ENCODE measurements at regions not wholly inside any gene's neighbourhood (a gene's known extent, or its start where the extent isn't known, plus 50 kb on each side); places are given as distances from the start of the nearest gene placed in this dataset.

- Histone ChIP-seq H3K79me2 (ENCODE audit: control insufficient read depth in 1 of 2, insufficient read depth in 2 of 2, low read length in 2 of 2) (no peaks in the 10 kb centered on the region), H3K4me2 (ENCODE audit: insufficient read depth in 1 of 2, low read depth in 2 of 2, low read length in 2 of 2) (no peak overlapping the region)
- POLR2A ChIA-PET (ENCODE audit: partially characterized antibody) = no interaction called here
These were observed 464.3 kb upstream of the THRB start for GRCh38 chr3:24958910-24959447.

More at GRCh38 chr3:24958910-24959447, 464.3 kb upstream of the THRB start:
- H3K23me2 ChIP-seq (ENCODE audit: low read depth, low read length) = no peaks in the 10 kb centered on the region
- H3K9me3 ChIP-seq (ENCODE audit: insufficient read depth in 2 of 2, low read depth in 1 of 2, low read length in 1 of 2) = no peaks in the 10 kb centered on the region
- no peak overlapping the region for H3K27ac ChIP-seq (ENCODE audit: low read depth, low read length)
- no peak overlapping the region for H2AFZ ChIP-seq (ENCODE audit: low read length)
- no peak for DNase-seq (ENCODE audit: low read depth in 1 of 2, low spot score in 2 of 2)
- H3K14ac ChIP-seq (ENCODE audit: insufficient read length) = no peak overlapping the region
- H2BK12ac ChIP-seq (ENCODE audit: low read depth, low read length) = no peak overlapping the region
- CTCF ChIA-PET (ENCODE audit: partially characterized antibody) = interaction anchor here (0.8 to 1.0 kb wide), 2 partner anchors 75 to 628 kb away, joined by 3 read pairs; no protein-coding TSS in a partner anchor
- H4K20me1 ChIP-seq (replicated peaks in 1 of 2; ENCODE audit: control insufficient read depth in 1 of 2, insufficient read depth in 2 of 2, low read length in 2 of 2) = peaks cover 0 to 1% of the 10 kb centered on the region in 2 experiments
- TF ChIP-seq FOSL1 (IDR thresholded peaks at IDR 0.05; ENCODE audit: insufficient read depth, low read depth, low read length) = no peak
- TF ChIP-seq RNF2 (IDR thresholded peaks at IDR 0.05; ENCODE audit: borderline replicate concordance, low read depth, low read length, missing control alignments, poor library complexity, severe bottlenecking) = no peak
- TF ChIP-seq CBX8 (IDR thresholded peaks at IDR 0.05; ENCODE audit: borderline replicate concordance, low read depth, low read length) = no peak
- TF ChIP-seq KDM1A (IDR thresholded peaks at IDR 0.05; ENCODE audit: borderline replicate concordance, low read length) = no peak
- no peak overlapping the region for H2BK5ac ChIP-seq (ENCODE audit: low read depth, low read length)
- H3K27me3 ChIP-seq (replicated peaks in 1 of 4; ENCODE audit: control insufficient read depth in 3 of 4, extremely low read depth in 1 of 4, insufficient read depth in 3 of 4, low read length in 3 of 4) = peaks cover 29 to 46% (median 38%) of the 10 kb centered on the region in 4 experiments
- WGBS, 2 experiments (ENCODE audit: extremely low coverage in 1 of 2, insufficient coverage in 1 of 2, insufficient read length in 1 of 2, insufficient replicate concordance in 2 of 2, low coverage in 1 of 2, low lambda C conversion rate in 2 of 2, missing lambda C conversion rate in 1 of 2) = 87% methylated on average over 5 of the region's 5 CpGs; no CpG with 5 or more reads in 1 of the 2 experiments
- no peak overlapping the region for H2BK20ac ChIP-seq (ENCODE audit: low read length)
- no peaks in the 10 kb centered on the region for H3K4me1 ChIP-seq (replicated peaks in 1 of 4; ENCODE audit: control insufficient read depth in 3 of 4, insufficient read depth in 4 of 4, low read length in 3 of 4)
- H3K4me3 ChIP-seq (ENCODE audit: extremely low read depth in 1 of 4, insufficient read depth in 2 of 4, low read depth in 3 of 4, low read length in 4 of 4) = no peak overlapping the region
- H3K36me3 ChIP-seq (ENCODE audit: control insufficient read depth in 2 of 4, insufficient read depth in 4 of 4, low read length in 3 of 4) = no peaks in the 10 kb centered on the region
- no peak overlapping the region for H2AK5ac ChIP-seq (ENCODE audit: low read depth, low read length)
- no peak overlapping the region for H3K23ac ChIP-seq (ENCODE audit: insufficient read length)
- H4K8ac ChIP-seq (ENCODE audit: extremely low read depth, insufficient read depth, low read length) = no peak overlapping the region
- no peak overlapping the region for H3K4ac ChIP-seq (replicated peaks; ENCODE audit: insufficient read length, low read depth, low read length)
- H3K79me1 ChIP-seq (ENCODE audit: low read depth, low read length) = no peaks in the 10 kb centered on the region
- no peak overlapping the region for H3K9ac ChIP-seq (replicated peaks in 1 of 4; ENCODE audit: extremely low read depth in 1 of 4, low read depth in 3 of 4, low read length in 3 of 4)
- no peak overlapping the region for H2BK120ac ChIP-seq (replicated peaks; ENCODE audit: low read depth, low read length)
- no peak for FAIRE-seq
- no peak overlapping the region for H4K5ac ChIP-seq (ENCODE audit: insufficient read length, low read depth, low read length)
- no peak overlapping the region for H4K91ac ChIP-seq (replicated peaks; ENCODE audit: insufficient read length, low read length)
- H3K18ac ChIP-seq (ENCODE audit: extremely low read depth, low read length) = no peak overlapping the region
- no peak overlapping the region for H3K56ac ChIP-seq (replicated peaks; ENCODE audit: insufficient read length, low read depth, low read length)
- no peak overlapping the region for H2BK15ac ChIP-seq (ENCODE audit: low read length)

All from H1 (cell line).